GM19324 (cell line): ENCODE measurements at regions not wholly inside any gene's neighbourhood (a gene's known extent, or its start where the extent isn't known, plus 50 kb on each side); places are given as distances from the start of the nearest gene placed in this dataset.

Source experiments
- ATAC-seq: cut with Tn5 transposase; IDR thresholded peaks from one replicate; pipeline ENCODE4 v1.9.1; 2021; ENCODE audit warnings: mild to moderate bottlenecking, moderate library complexity; ENCODE audit not compliant: unreplicated experiment, low FRiP score

- no peak for ATAC-seq
Measured at GRCh38 chr10:6889718-6890117, 309.6 kb upstream of the PRKCQ start.

GRCh38 chr10:6888434-6888833 lies 308.4 kb upstream of the PRKCQ start:
- no peak for ATAC-seq

- ATAC-seq, result no peak
Measured at GRCh38 chr10:6885284-6885683, 305.2 kb upstream of the PRKCQ start.

- no peak for ATAC-seq
Measured at GRCh38 chr10:6881987-6882386, 301.9 kb upstream of the PRKCQ start.

- ATAC-seq, result no peak
Measured at GRCh38 chr10:6877722-6878392, 297.8 kb upstream of the PRKCQ start.

- ATAC-seq, result no peak
Measured at GRCh38 chr10:6877336-6877721, 297.3 kb upstream of the PRKCQ start.

GRCh38 chr10:6875269-6875865 lies 295.3 kb upstream of the PRKCQ start:
- no peak for ATAC-seq

- ATAC-seq, result no peak
Measured at GRCh38 chr10:6871128-6871527, 291.1 kb upstream of the PRKCQ start.

- no peak for ATAC-seq
Measured at GRCh38 chr10:6868036-6868725, 288.1 kb upstream of the PRKCQ start.

- ATAC-seq, result no peak
Measured at GRCh38 chr10:6866757-6867156, 286.7 kb upstream of the PRKCQ start.

GRCh38 chr10:6864142-6864541 lies 284.1 kb upstream of the PRKCQ start:
- ATAC-seq, result no peak

- no peak for ATAC-seq
Measured at GRCh38 chr10:6863381-6863780, 283.3 kb upstream of the PRKCQ start.

GRCh38 chr10:6850452-6850851 lies 270.4 kb upstream of the PRKCQ start:
- no peak for ATAC-seq

GRCh38 chr10:6847561-6847960 lies 267.5 kb upstream of the PRKCQ start:
- no peak for ATAC-seq

- ATAC-seq, result no peak
Measured at GRCh38 chr10:6843894-6844650, 264.0 kb upstream of the PRKCQ start.

- ATAC-seq, result no peak
Measured at GRCh38 chr10:6843481-6843881, 263.4 kb upstream of the PRKCQ start.

- ATAC-seq, result no peak
Measured at GRCh38 chr10:6842722-6843121, 262.6 kb upstream of the PRKCQ start.

GRCh38 chr10:6841761-6842160 lies 261.7 kb upstream of the PRKCQ start:
- no peak for ATAC-seq

- ATAC-seq, result no peak
Measured at GRCh38 chr10:6840766-6841165, 260.7 kb upstream of the PRKCQ start.

- ATAC-seq, result no peak
Measured at GRCh38 chr10:6840201-6840691, 260.2 kb upstream of the PRKCQ start.

GRCh38 chr10:6838118-6838517 lies 258.0 kb upstream of the PRKCQ start:
- no peak for ATAC-seq
